Stimulated activated CD8-positive, alpha-beta memory T cell treated with anti-CD3 and anti-CD28 coated beads, Interleukin-12 subunit alpha, Interleukin-12 subunit beta, amount 100 ng/mL, for 1 hour (primary cell): ENCODE measurements at regions not wholly inside any gene's neighbourhood (a gene's known extent, or its start where the extent isn't known, plus 50 kb on each side); places are given as distances from the start of the nearest gene placed in this dataset.
"Not testable (repeated sequence)": the region's sequence is repeated elsewhere in the genome, so short reads cannot be mapped to it uniquely, and the experiment has no call there.

Source experiments
- DNase-seq: peaks from one replicate; pipeline ENCODE4 v3.0.0-alpha.2; 2020; ENCODE audit warnings: low read depth

DNA sequence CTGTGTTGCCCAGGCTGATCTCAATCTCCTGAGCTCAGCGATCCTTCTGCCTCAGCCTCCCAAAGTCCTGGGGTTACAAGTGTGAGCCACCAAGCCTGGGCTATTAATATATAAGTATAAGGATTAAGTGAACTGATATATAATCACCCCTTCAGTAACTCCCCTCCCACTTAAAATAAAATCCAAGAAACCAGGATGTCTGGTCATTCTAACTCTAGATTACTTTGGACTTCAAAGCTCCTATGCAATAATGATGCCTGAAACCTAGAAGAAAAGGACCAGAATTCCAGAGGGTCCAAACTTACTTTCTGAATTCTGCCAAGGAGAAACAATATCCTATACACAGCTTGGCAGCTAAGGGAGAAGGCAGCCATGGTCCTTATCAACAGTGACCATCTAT, 206.8 kb upstream of the ZNF217 start:
- DNase-seq = no peak

DNA sequence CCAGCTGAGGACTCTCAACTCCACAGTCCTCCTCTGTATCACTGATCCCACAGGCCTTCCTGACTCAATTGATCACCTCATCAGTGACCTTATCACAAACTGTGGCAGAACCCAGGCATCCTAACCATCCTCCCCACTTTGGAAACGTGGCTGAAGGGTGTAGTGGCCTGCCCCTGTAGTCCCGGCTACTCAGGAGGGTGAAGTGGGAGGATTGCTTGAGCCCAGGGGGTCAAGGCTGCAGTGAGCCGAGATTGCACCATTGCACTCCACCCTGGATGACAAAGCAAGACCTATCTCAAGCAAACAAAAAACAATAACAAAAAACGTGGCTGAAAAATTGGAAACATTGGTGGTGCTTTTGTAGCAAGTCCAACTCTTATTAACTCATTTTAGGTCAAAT, 203.4 kb upstream of the ZNF217 start:
- DNase-seq = no peak

DNA sequence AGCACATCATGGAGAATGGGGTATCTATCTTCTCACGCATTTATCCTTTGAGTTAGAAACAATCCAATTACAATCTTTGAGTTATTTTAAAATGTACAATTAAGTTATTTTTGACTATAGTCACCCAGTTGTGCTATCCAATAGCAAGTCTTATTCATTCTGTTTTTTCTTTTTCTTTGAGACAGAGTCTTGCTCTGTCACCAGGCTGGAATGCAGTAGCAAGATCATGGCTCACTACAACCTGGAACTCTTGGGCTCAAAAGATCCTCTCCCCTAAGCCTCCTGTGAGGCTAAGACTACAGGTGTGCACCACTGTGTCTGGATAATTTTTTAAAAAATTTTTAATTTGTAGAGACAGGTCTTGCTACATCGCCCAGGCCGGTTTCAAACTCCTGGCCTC, 201.5 kb upstream of the ZNF217 start:
- no peak for DNase-seq

DNA sequence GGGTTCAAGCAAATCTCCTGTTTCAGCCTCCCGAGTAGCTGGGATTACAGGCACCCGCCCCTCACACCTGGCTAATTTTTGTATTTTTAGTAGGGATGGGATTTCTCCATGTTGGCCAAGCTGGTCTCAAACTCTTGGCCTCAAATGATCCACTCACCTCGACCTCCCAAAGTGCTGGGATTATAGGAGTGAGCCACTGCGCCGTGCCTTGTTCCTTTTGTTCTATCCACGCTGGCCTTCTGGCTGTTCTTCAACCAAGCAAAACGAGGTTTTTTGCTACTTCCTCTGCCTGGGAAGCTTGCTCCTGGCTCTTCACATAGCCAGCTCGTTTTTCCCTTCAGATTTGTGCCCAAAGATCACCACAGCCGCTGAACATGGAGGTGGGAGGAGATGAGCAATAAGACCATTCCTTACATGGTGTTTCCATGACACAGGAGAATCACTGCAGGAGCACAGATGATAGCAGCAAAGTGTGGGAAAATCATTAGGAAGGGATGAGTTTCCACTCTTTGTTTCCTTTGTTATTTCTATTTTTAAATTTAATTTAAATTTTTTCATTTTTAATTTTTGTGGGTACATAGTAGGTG, 201.0 kb upstream of the ZNF217 start:
- no peak for DNase-seq

DNA sequence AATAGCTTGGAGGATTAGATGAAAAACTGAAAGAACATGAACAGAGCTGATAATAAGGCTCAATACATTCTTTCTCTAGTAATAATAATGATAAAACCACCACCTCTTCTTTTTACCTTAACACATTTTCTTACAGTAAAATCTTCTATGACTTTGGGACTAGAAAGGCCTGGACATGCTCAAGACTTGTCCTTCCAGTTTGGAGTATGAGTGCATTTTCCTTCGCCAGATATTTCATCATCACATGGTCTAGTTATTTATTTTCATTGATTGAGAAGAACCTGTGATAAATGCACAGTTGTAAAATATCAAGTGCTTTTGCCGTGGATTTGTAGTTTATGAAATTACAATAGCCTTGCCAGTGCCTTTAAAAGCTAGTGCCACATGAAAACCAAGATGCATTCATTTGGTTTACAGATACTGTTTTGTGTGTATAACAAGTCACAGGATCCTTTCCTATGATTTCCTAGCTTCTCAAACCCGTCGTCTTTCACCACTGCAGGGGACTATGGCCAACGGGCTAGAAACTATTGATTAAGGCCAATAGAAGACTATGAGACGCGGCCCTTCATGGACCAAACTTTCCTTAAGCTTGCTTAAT, 200.2 kb upstream of the ZNF217 start:
- no peak for DNase-seq

DNA sequence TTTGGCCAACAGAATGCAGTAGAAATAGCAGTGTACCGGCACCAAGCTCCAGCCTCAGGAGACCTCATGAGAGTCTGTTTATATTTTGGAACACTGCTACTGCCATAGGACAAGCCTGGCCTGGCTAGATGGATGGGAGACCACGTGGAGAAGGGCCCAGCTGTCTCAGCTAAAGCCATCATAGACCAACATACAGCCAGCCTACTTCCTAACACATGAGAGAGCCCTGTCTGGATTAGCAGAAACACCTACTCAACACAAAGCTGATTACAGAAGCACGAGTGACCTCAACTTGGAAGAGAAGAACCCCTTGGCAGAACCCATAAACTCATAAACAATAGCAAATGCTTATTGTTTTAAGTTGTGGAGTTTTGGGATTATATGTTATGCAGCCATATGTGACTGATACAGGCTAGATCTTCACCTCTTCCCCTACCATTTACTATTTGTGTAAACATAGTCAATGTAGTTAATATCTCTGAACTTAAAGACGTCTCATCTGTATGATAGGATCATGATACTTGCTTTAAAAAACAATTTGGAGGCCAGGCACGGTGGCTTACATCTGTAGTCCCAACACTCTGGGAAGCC, 199.4 kb upstream of the ZNF217 start:
- DNase-seq = no peak

DNA sequence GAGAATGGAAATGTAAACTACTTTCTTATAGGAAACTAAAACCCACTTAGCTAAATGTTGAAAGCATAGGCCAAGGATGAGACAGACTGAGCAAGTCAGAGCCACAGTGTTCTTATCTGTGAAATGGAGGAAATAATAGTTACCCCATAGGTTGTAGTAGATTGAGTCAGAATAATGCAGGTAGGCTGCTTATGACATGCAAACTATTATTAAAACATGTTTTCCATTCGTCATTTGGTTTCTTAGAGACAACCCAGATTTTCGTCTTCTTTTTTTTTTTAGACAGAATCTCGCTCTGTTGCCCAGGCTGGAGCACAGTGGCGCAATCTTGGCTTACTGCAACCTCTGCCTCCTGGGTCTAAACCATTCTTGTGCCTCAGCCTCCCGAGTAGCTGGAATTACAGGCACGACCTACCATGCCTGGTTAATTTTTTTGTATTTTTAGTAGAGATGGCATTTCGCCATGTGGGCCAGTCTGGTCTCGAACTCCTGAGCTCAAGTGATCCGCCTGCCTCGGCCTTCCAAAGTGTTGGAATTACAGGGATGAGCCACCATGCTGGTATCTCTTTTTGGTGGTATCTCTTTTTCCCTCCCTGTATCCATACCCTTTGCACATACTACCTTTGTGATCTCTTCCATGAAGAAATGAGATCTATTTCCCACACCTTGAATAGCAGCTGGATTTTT, 196.5 kb upstream of the ZNF217 start:
- no peak for DNase-seq

DNA sequence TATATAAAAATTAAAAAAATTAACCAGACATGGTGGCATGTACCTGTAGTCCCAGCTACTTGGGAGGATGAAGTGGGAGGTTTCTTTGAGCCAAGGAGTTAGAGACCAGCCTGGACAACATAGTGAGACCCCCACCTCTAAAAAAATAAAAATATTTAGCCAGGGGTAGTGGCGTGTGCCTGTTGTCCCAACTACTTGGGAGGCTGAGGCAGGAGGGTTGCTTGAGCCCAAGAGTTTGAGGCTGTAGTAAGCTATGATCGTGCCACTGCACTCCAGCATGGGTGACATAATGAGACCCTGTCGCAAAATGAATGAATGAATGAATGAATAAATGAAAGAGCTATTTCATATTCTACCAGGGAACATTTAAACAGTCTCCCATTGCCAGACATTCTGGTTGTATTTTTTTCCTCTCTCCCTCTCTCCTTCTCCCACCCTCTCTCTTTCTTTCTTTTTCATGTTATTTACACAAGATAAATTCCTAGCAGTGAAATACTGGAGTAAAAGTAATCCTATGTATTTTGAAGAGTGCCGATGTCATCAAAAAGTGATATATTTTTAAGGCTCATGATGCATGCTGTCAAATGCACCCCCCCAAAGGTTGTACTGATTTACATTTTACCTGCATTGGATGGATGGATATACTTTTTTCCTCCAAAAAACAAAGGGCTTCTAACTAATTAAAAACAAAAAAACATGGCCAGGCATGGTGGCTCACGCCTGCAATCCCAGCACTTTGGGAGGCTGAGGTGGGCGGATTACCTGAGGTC, 194.8 kb upstream of the ZNF217 start:
- DNase-seq = no peak

DNA sequence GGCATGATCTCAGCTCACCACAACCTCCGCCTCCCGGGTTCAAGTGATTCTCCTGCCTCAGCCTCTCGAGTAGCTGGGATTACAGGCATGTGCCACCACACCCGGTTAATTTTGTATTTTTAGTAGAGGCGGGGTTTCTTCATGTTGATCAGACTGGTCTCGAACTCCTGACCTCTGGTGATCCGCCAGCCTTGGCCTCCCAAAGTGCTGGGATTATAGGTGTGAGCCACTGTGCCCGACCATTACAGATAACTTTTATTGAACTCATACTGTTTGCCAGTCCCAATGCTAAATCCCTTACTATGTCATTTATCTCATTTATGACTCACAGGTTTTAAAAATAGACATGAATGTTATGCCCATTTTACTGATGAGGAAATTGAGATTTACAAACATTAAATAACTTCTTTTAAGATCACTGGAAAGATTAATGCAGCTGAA, 193.9 kb upstream of the ZNF217 start:
- not testable (repeated sequence) for DNase-seq

DNA sequence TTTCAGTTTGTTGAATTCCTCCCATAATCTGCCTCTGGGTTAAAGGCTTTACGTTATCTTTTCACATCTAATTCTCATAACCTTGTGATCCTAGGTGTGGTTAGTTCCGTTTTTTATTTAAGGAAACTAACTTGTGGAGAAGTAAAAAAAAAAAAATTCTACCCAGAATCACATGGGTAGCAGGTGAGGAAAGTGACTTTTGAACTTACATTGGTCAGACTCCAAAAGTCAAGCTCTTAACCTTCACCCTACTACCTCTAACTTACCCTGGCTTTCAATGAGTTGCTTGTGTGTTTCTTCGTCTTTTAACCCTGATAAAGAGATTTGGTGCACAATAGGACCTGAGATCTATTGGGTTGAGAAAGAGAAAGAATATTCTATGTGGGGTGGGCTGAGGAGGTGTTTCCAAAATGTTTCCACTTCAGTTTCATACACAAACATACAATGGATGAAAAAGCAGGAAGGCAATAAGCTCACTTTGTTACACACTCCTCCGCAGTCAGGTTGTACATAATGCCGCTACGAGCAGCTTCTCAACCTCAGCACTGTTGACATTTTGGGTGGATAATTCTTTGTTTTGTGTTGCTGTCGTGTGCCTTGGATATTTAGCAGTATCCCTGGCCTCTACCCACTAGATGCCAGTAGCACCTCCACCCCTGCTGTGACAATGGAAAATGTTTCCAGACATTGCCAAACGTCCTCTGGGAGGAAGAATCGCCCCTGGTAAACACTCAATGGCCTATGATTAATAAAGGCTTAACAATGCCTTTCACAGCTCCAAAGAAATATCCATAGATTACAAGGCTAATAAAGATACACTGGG, 193.0 kb upstream of the ZNF217 start:
- DNase-seq = no peak

DNA sequence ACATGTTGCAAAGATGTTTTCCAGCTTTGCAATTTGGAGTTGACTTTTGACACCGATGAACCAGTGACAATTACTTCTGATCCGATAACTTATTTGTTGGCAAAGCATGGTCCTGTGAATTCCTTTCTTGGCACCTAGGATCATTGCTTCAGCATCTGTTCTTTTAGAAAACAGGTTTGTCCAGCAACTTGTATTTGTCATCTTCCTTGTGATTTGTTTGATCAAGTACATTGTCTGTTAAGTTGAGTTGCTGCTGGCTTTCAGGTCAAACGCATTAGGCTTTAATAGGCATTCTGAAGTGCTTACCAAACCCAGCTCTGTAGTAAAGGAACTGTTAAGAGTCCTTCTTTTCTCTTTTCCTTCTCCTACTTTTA, 192.4 kb upstream of the ZNF217 start:
- DNase-seq = no peak

DNA sequence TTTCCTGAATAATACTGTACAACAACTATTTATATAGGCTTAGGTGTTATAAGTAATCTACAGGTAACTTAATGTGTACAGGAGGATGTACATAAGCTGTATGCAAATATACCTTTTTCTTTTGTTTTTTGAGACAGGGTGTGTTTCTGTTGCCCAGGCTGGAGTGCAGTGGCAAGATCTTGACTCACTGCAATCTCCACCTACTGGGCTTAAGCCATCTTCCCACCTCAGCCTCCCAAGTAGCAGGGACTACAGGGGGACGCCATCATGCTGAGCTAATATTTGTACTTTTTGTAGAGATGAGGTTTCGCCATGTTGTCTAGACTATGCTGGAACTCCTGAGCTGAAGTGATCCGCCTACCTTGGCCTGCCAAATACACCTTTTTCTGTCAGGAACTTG, 191.7 kb upstream of the ZNF217 start:
- no peak for DNase-seq

DNA sequence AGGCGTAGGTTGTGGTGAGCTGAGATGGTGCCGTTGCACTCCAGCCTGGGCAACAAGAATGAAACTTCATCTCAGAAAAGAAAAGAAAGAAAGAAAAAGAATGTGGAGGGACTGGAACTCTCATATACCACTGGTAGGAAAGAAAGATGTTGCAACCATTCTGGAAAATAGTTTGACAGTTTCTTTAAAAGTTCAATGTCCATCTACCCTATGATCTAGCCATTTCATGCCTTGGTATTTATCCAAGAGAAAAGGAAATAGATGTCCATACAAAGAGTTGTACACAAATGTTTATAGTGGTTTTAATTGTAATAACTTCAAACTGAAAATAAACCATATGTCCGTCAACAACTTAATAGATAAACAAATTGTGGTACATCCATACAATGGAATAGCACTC, 190.1 kb upstream of the ZNF217 start:
- DNase-seq = no peak

DNA sequence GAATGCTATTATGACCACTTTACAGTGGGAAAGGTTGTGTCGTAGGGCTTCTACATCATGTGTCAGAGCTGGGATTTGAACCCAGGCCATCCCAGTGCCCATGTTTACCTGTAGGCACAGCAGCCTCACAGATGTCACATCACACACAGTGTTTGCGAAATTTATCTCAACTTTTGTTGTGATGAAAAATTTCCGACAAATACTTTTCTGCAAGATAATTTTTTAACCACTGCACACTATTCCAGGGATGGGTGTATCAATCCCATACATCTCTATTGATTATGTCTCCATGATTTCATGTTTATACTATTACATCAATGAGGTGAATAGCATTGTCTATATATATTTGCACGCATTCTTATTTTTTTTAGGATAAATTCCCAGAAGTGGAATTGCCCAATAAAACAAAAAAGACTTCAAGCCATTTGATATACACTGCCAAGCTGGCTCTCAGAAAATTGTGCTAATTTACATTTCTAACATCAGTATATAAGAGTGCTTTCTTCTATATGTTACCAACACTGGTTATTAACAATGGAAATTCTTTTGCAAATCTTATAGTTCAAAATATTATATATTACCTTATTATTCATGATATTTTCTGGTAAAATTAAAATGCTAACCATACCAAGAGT, 189.1 kb upstream of the ZNF217 start:
- DNase-seq = no peak

DNA sequence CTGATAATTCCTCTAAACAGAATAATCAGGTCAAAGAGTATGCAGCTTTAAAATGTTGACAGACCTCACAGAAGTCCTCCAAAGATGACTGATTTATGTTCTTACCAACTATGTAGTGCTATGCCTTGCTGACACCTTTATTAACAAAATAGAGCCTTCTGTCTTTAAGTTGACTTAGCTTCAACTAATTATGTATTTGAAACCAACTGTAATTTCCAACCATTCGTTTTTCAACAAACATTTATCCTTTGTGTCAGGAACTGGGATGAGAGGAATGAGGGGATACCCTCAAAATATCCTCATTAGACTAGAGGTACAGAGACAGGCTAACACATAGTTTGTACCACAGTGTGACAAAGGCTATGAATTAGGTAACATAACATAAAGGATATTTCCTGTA, 186.2 kb upstream of the ZNF217 start:
- no peak for DNase-seq

DNA sequence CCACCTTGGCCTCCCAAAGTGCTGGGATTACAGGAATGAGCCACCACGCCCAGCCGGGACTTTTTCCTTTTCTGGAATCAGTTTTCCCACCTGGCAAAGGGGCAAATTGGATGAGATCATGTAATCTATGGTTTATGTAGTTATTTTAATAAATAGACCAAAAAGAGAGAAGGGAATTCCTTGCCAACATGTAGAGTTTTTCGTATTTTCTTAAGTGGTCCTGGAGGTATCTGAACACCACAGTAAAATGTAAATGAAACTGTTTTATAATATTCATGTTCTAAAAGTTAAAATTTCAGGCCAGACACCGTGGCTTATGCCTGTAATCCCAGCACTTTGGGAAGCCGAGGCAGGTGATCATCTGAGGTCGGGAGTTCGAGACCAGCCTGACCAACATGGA, 185.1 kb upstream of the ZNF217 start:
- DNase-seq = no peak

DNA sequence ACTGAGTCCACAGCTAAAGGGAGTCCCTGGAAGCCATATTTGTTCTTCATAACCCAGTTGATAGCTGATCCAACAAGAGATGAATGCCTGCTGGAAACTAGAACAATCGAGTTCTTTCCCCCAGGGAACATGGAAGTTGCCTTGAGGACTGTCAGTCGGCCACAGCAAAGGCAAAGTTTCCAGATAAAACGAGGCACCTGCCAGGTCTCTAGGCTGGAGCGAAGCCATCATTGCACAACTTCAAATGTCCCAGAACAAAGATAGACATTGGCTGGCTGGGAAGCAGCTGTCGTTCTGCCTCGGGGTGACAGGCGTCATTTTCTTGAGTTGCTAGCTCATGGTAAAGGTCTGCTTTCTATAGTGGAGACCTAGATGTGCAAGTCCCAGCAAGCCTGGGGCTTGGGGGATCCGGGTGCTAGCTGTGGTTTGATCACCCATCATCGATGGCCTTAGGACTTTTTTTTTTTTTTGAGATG, 184.4 kb upstream of the ZNF217 start:
- no peak for DNase-seq

DNA sequence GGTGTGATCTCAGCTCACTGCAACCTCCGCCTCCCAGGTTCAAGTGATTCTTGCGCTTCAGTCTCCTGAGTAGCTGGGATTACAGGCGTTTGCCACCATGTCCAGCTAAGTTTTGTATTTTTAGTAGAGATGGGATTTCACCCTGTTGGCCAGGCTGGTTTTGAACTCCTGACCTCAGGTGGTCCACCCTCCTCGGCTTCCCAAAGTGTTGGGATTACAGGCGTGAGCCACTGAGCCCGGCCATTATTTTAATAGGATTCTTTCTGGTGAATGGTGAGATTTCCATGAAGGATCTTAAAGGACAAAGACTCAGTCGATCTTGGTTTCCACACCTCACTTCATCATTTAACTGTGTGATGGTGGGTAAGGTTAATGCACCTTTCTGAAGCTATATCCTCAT, 183.8 kb upstream of the ZNF217 start:
- DNase-seq = not testable (repeated sequence)

DNA sequence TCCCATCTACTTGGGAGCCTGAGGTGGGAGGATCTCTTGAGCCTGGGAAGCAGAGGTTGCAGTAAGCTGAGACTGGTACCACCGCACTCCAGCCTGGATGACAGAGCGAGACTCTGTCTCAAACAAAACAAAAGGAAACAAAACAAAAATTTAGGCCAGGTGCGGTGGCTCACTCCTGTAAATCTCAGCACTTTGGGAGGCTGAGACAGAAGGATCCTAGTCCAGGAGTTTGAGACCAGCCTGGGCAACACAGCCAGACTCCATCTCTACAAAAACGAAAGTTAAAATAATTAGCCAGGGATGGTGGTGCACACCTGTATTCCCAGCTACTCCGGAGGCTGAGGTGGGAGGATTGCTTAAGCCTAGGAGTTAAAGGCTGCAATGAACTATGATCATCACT, 183.2 kb upstream of the ZNF217 start:
- DNase-seq = no peak

DNA sequence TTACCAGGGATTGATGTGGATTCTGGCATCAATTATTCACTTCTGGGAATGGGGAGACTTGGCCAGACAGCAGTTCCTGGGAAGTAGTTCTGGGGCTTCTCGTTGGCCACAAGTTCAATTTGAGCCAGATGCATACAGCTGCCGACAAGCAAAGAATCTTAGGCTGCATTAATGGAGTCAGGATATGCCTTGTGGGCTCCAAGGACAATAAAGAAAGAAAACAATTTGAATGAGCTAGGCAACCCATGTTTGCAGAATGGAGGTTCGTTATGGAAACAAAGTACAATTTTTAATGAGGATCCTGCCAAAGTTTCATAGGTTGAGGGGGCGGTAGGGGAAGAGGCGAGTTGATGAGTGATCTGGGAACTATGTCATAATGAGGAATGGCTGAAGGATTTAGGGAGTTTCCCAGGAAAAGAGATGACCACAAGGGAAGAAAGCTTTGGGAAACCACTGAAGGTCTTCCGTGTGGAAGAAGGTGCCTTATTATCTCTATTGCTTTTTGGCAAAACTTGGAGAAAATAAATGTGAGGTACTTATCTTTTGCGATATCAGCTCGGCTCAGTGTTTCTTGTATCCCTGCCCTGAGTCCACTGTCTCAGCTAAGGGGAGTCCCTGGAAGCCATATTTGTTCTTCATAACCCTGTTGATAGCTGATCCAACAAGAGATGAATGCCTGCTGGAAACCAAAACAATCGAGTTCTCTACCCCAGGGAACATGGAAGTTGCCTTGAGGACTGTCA, 181.0 kb upstream of the ZNF217 start:
- DNase-seq = no peak
